Ectodermal cell (in vitro differentiated cells): ENCODE measurements at regions not wholly inside any gene's neighbourhood (a gene's known extent, or its start where the extent isn't known, plus 50 kb on each side); places are given as distances from the start of the nearest gene placed in this dataset.

Source experiments
- H3K27ac ChIP-seq: 2 replicates; pipeline ENCODE4 v1.7.0; 2013; ENCODE audit warnings: mild to moderate bottlenecking, low read depth, low read length; ENCODE audit not compliant: insufficient read depth, poor library complexity, severe bottlenecking
- H3K27me3 ChIP-seq: 2 replicates; pipeline ENCODE4 v1.7.0; 2013; ENCODE audit warnings: mild to moderate bottlenecking, low read length; ENCODE audit not compliant: insufficient read depth, control insufficient read depth, poor library complexity, severe bottlenecking
- H3K36me3 ChIP-seq: one replicate; pipeline ENCODE4 v1.7.0; 2013; ENCODE audit warnings: low read length; ENCODE audit not compliant: control insufficient read depth, insufficient read depth
- H3K4me1 ChIP-seq: one replicate; pipeline ENCODE4 v1.7.0; 2013; ENCODE audit warnings: low read length; ENCODE audit not compliant: control insufficient read depth, insufficient read depth
- H3K4me3 ChIP-seq: 2 replicates; pipeline ENCODE4 v1.7.0; 2013; ENCODE audit warnings: low read depth, low read length, control low read depth; ENCODE audit not compliant: insufficient read depth
- H3K9me3 ChIP-seq: 2 replicates; pipeline ENCODE4 v1.7.0; 2013; ENCODE audit warnings: mild to moderate bottlenecking, low read length, moderate library complexity; ENCODE audit not compliant: control insufficient read depth
- WGBS, 2 experiments: methylation state at CpG; one replicate each; pipeline ENCODE4 v1.1.7; 2013; ENCODE audit warnings: missing lambda C conversion rate in 2 of 2; 5-methylcytosine and 5-hydroxymethylcytosine counted together

DNA sequence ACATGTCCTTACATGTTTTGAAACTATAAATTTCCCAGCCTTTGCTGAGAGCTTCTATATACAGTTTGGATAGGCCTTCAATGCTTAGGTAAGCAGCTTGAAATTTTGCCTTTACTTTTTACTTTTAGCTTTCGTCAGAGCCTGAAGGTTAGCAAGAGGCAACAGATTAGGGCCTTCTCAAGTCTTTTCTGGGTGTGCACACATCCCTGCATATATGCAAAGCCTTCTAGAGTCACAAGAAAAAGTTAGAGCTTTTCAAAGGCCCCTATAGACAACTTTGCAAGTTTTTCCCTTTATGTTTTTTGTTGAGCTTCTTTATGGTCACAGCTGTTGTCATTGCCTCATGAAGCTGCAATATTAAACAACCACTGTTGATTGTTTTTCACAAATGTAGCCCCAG is 778.4 kb downstream of the GALC start:
- H3K9me3 ChIP-seq = no peaks in the 10 kb centered on the region
- no peak overlapping the region for H3K4me3 ChIP-seq
- no peaks in the 10 kb centered on the region for H3K36me3 ChIP-seq
- no peaks in the 10 kb centered on the region for H3K4me1 ChIP-seq
- H3K27me3 ChIP-seq = no peaks in the 10 kb centered on the region
- WGBS, 2 experiments = 93 to 100% methylated on average over 1 of the region's 1 CpG
- no peak overlapping the region for H3K27ac ChIP-seq

DNA sequence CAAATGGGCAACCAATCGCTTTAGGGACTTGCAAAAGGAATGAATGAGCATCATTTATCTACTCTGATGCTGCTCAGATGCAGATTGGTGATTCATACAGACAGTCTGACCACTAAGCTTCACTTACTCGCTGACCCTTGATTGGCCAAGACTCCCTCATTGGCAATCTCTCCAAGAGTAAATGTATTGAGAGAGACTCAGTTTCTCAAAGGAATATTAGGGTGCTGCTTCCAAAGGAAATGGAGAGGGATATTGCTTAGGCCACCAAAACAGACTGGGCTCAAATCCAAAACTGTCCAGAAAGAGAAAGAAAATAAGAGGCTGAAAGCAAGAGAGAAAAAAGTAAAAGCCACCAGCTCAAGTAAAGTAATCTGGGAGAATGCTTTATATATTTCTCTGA is 785.2 kb downstream of the GALC start:
- H3K4me1 ChIP-seq = no peaks in the 10 kb centered on the region
- H3K9me3 ChIP-seq = no peaks in the 10 kb centered on the region
- H3K36me3 ChIP-seq = no peaks in the 10 kb centered on the region
- WGBS, 2 experiments = 92 to 96% methylated on average over 2 of the region's 2 CpGs
- no peaks in the 10 kb centered on the region for H3K27me3 ChIP-seq
- H3K4me3 ChIP-seq = no peak overlapping the region
- no peak overlapping the region for H3K27ac ChIP-seq

DNA sequence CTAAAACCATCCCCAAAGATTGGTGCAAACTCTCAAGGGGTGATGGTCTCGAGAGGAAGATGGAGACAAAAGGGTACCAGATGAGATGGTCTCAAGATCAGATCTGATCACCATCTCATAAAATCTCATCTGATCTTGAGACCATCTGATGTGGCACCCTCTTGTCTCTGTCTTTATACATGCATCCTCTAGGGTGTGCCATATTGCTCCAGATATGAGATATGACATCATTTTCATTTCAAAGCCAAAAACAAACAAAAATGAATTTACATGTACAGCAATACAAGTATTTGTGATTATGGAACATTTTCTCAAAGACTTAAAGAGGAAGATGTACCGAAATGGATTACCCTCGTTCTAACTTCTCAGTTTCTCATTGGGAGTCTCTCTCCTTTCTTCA is 787.2 kb downstream of the GALC start:
- H3K27me3 ChIP-seq = no peaks in the 10 kb centered on the region
- no peak overlapping the region for H3K27ac ChIP-seq
- H3K4me1 ChIP-seq = no peaks in the 10 kb centered on the region
- WGBS, 2 experiments = 98 to 100% methylated on average over 1 to 3 of the region's 3 CpGs
- H3K36me3 ChIP-seq = no peaks in the 10 kb centered on the region
- H3K9me3 ChIP-seq = no peaks in the 10 kb centered on the region
- no peak overlapping the region for H3K4me3 ChIP-seq

GRCh38 chr14:87203346-87203745 is 789.6 kb downstream of the GALC start:
- Histone ChIP-seq H3K4me3 (no peak overlapping the region), H3K4me1 (no peaks in the 10 kb centered on the region), H3K27ac (no peak overlapping the region), H3K27me3 (no peaks in the 10 kb centered on the region), H3K9me3 (no peaks in the 10 kb centered on the region), H3K36me3 (no peaks in the 10 kb centered on the region)
- WGBS, 2 experiments = 93 to 94% methylated on average over 2 to 4 of the region's 5 CpGs

DNA sequence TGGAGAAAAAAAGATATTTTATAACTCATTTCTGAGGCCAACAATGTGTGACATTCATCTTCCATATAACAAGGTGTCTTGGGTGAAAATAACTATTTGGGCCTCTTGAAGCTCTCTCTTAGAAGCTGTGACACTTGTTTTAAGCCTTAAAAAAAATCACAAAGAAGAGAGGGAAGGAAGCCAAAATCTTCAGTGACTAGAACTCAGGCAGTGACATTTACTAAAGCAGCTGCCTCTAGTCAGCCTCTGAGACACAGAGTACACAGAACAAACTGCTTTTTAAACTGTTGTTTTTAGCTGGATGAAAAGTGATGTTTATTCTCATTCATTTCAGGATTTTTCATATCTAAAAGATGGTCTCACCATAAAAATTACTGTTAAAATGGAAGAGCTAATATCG is 793.6 kb downstream of the GALC start:
- no peaks in the 10 kb centered on the region for H3K27me3 ChIP-seq
- WGBS, 2 experiments = 100% methylated on average over 1 of the region's 1 CpG; no CpG with 5 or more reads in 1 of the 2 experiments
- H3K4me1 ChIP-seq = no peaks in the 10 kb centered on the region
- no peaks in the 10 kb centered on the region for H3K9me3 ChIP-seq
- no peak overlapping the region for H3K27ac ChIP-seq
- H3K36me3 ChIP-seq = no peaks in the 10 kb centered on the region
- H3K4me3 ChIP-seq = no peak overlapping the region

DNA sequence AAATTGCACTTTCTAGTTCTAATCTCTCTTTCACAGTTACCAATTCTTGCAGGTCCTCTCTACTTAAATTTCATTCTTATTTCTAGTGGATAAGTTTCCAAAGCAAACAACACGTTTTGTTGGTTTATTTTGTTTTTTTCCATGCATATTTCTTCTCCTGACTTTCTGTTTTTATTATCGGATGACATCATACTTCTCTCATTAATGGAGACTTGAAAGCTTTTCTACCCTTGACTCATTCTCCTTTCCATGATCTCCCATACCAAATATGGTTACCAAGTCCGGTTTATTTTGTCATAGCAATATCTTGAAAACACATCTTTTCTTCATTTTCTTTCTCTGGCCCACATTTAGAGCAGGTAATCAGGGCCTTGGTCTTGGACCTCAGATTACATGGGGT is 796.5 kb downstream of the GALC start:
- no peak overlapping the region for H3K27ac ChIP-seq
- H3K36me3 ChIP-seq = no peaks in the 10 kb centered on the region
- H3K9me3 ChIP-seq = no peaks in the 10 kb centered on the region
- 91 to 96% methylated on average over 3 of the region's 3 CpGs for WGBS, 2 experiments
- no peak overlapping the region for H3K4me3 ChIP-seq
- no peaks in the 10 kb centered on the region for H3K27me3 ChIP-seq
- no peaks in the 10 kb centered on the region for H3K4me1 ChIP-seq

- Histone ChIP-seq H3K27me3 (no peaks in the 10 kb centered on the region), H3K4me1 (peaks cover 7% of the 10 kb centered on the region), H3K9me3 (no peaks in the 10 kb centered on the region), H3K27ac (no peak overlapping the region), H3K36me3 (no peaks in the 10 kb centered on the region), H3K4me3 (no peak overlapping the region)
- WGBS, 2 experiments = 91 to 94% methylated on average over 4 of the region's 4 CpGs
Observed at GRCh38 chr14:87187786-87188185, 805.2 kb downstream of the GALC start.

GRCh38 chr14:87186737-87187136 is 806.2 kb downstream of the GALC start:
- Histone ChIP-seq H3K4me3 (no peak overlapping the region), H3K27ac (no peak overlapping the region), H3K36me3 (no peaks in the 10 kb centered on the region), H3K4me1 (peaks cover 7% of the 10 kb centered on the region), H3K9me3 (no peaks in the 10 kb centered on the region), H3K27me3 (no peaks in the 10 kb centered on the region)
- WGBS, 2 experiments = 19 to 21% methylated on average over 5 of the region's 5 CpGs

GRCh38 chr14:87185961-87186560 is 806.9 kb downstream of the GALC start:
- Histone ChIP-seq H3K36me3 (no peaks in the 10 kb centered on the region), H3K9me3 (no peaks in the 10 kb centered on the region), H3K27ac (no peak overlapping the region), H3K4me3 (no peak overlapping the region), H3K27me3 (no peaks in the 10 kb centered on the region), H3K4me1 (peaks cover 7% of the 10 kb centered on the region)
- WGBS, 2 experiments = 66 to 69% methylated on average over 10 of the region's 10 CpGs

GRCh38 chr14:87184180-87184579 is 808.8 kb downstream of the GALC start:
- H3K4me3 ChIP-seq = no peak overlapping the region
- WGBS, 2 experiments = 90 to 95% methylated on average over 4 of the region's 4 CpGs

DNA sequence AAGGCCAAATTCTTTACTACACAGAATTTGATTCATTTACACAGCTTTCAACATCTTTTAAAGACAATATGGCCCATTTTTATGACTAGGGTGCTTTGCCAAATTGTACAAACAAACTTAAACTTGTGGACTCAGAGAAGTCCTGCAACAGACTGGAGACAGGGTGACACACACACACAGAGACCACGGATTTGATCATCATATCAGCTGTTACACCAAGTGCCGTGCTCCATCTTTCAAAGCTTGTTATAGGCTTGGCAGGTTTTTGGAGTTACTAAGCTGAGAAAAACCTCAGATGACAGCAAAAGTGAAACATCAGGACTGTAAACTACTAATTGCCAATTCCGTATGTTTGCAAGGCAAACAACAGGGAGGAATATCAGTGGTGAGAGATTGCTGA is 811.7 kb downstream of the GALC start:
- H3K27ac ChIP-seq = no peak overlapping the region
- 91 to 92% methylated on average over 3 of the region's 3 CpGs for WGBS, 2 experiments

More at GRCh38 chr14:87184180-87184579, 808.8 kb downstream of the GALC start:
- Histone ChIP-seq H3K9me3 (no peaks in the 10 kb centered on the region), H3K27me3 (no peaks in the 10 kb centered on the region), H3K27ac (no peak overlapping the region), H3K36me3 (no peaks in the 10 kb centered on the region), H3K4me1 (peaks cover 7% of the 10 kb centered on the region)

More for the DNA sequence above, 811.7 kb downstream of the GALC start:
- no peak overlapping the region for H3K4me3 ChIP-seq
- no peaks in the 10 kb centered on the region for H3K27me3 ChIP-seq
- H3K9me3 ChIP-seq = no peaks in the 10 kb centered on the region
- no peaks in the 10 kb centered on the region for H3K36me3 ChIP-seq
- H3K4me1 ChIP-seq = peaks cover 3% of the 10 kb centered on the region
